ENCODE measurements at regions not wholly inside any gene's neighbourhood (a gene's known extent, or its start where the extent isn't known, plus 50 kb on each side); places are given as distances from the start of the nearest gene placed in this dataset.
"Not testable (repeated sequence)": the region's sequence is repeated elsewhere in the genome, so short reads cannot be mapped to it uniquely, and the experiment has no call there.

GRCh38 chr7:110514975-110515551 is 575.9 kb upstream of the LRRN3 start:
- H3K9me3 Mint-ChIP-seq; H3K4me3 Mint-ChIP-seq; H3K4me1 Mint-ChIP-seq; H3K27me3 ChIP-seq (ENCODE audit: insufficient read depth, low read length); H3K27ac Mint-ChIP-seq; DNase-seq; POLR2A ChIA-PET (ENCODE audit: partially characterized antibody); H3K9me3 ChIP-seq (ENCODE audit: control insufficient read depth in 1 of 2, low read length in 2 of 2); H3K27ac ChIP-seq (ENCODE audit: low read depth, low read length); CTCF ChIA-PET (ENCODE audit: partially characterized antibody); intact Hi-C loops (cut with micrococcal nuclease); H3K4me1 ChIP-seq (ENCODE audit: insufficient read depth, low read length); H3K4me3 ChIP-seq (ENCODE audit: low read length in 2 of 2); H3K36me3 Mint-ChIP-seq; H3K27me3 Mint-ChIP-seq; H3K36me3 ChIP-seq (ENCODE audit: insufficient read depth, low read length): not testable (repeated sequence)

DNA sequence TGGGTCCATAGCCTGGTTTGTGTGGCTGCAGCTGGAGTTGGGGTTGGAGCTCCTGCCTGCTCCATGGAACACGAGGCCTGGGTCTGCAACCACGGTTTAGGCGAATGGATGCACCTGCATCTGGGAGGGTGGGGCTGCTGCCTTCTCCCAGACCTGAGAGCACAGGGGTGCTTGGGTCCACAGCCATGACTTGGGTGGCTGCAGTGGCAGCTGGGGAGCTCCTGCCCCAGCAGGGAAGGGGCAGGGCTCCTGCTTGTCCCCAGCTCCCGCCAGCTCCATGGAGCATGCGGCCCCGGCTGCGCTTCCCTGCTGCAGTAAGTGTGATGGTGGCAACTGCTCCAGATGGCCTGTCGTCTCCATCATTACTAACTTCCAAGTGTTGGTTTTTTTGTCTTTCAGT is 571.1 kb upstream of the LRRN3 start:
- Histone ChIP-seq H3K4me3 (ENCODE audit: low read length in 2 of 2) (no peak overlapping the region), H3K27ac (ENCODE audit: low read depth, low read length) (no peak overlapping the region), H3K27me3 (ENCODE audit: insufficient read depth, low read length) (no peaks in the 10 kb centered on the region), H3K9me3 (ENCODE audit: control insufficient read depth in 1 of 2, low read length in 2 of 2) (no peaks in the 10 kb centered on the region), H3K36me3 (ENCODE audit: insufficient read depth, low read length) (no peaks in the 10 kb centered on the region), H3K4me1 (ENCODE audit: insufficient read depth, low read length) (no peaks in the 10 kb centered on the region)
- H3K36me3 Mint-ChIP-seq, result no peaks in the 10 kb centered on the region
- DNase-seq, result no peak
- ChIA-PET POLR2A (ENCODE audit: partially characterized antibody) (no interaction called here), CTCF (ENCODE audit: partially characterized antibody) (no interaction called here)
- no peaks in the 10 kb centered on the region for H3K27me3 Mint-ChIP-seq
- H3K4me1 Mint-ChIP-seq, result no peaks in the 10 kb centered on the region
- H3K27ac Mint-ChIP-seq, result no peak overlapping the region
- H3K4me3 Mint-ChIP-seq, result no peak overlapping the region
- peaks cover 0 to 5% (median 0%) of the 10 kb centered on the region in 8 donors for H3K9me3 Mint-ChIP-seq
- intact Hi-C loops (cut with micrococcal nuclease), result no loop called here

GRCh38 chr7:110521357-110521911 is 569.5 kb upstream of the LRRN3 start:
- intact Hi-C loops (cut with micrococcal nuclease), result no loop called here
- no peaks in the 10 kb centered on the region for H3K27me3 Mint-ChIP-seq
- H3K27ac Mint-ChIP-seq, result no peak overlapping the region
- H3K9me3 Mint-ChIP-seq, result peaks cover 0 to 4% (median 0%) of the 10 kb centered on the region in 8 donors
- ChIA-PET POLR2A (ENCODE audit: partially characterized antibody) (no interaction called here), CTCF (ENCODE audit: partially characterized antibody) (no interaction called here)
- no peak for DNase-seq
- H3K4me1 ChIP-seq (ENCODE audit: insufficient read depth, low read length), result no peaks in the 10 kb centered on the region
- no peaks in the 10 kb centered on the region for H3K36me3 Mint-ChIP-seq
- no peaks in the 10 kb centered on the region for H3K9me3 ChIP-seq (ENCODE audit: control insufficient read depth in 1 of 2, low read length in 2 of 2)
- no peaks in the 10 kb centered on the region for H3K4me1 Mint-ChIP-seq
- no peak overlapping the region for H3K4me3 Mint-ChIP-seq
- H3K27ac ChIP-seq (ENCODE audit: low read depth, low read length), result no peak overlapping the region
- H3K27me3 ChIP-seq (ENCODE audit: insufficient read depth, low read length), result no peaks in the 10 kb centered on the region
- H3K36me3 ChIP-seq (ENCODE audit: insufficient read depth, low read length), result no peaks in the 10 kb centered on the region
- H3K4me3 ChIP-seq (ENCODE audit: low read length in 2 of 2), result no peak overlapping the region

DNA sequence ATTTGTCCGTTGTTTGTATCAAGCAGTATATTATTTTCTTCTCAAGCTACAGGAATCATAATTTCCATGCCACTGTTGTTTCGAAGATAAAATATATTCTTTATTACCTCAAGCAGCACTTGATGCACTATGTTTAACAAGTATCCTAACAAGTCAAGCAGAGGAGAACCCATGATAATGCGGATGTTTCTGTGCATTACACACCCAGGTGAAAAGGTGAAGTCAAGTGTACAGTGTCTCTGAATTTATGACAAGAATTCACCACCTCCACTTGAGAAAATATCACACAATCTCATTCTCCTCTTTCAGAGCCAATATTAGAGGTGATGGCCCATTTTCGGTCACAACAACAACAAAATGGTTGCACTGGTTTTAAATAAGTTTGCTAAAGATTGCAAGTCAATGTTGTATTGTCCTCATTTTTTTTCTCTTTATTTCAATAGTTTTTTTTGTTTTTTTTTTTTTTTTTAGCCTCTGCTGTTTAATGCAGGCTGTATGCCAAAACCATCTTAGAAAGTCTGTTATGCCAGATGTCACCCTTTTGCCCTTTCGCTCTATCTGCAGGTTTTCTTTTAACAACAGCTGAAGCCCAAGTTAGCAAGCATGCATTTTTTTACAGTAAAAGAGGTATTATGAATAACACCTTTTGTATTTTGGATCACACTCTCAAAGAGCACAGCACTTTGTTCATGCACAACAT is 568.7 kb upstream of the LRRN3 start:
- POLR2A ChIA-PET (ENCODE audit: partially characterized antibody), result no interaction called here
- H3K4me3 Mint-ChIP-seq, result no peak overlapping the region
- Histone ChIP-seq H3K9me3 (ENCODE audit: control insufficient read depth in 1 of 2, low read length in 2 of 2) (no peaks in the 10 kb centered on the region), H3K4me1 (ENCODE audit: insufficient read depth, low read length) (no peaks in the 10 kb centered on the region), H3K36me3 (ENCODE audit: insufficient read depth, low read length) (no peaks in the 10 kb centered on the region), H3K27me3 (ENCODE audit: insufficient read depth, low read length) (no peaks in the 10 kb centered on the region), H3K27ac (ENCODE audit: low read depth, low read length) (no peak overlapping the region), H3K4me3 (ENCODE audit: low read length in 2 of 2) (no peak overlapping the region)
- no peak overlapping the region for H3K27ac Mint-ChIP-seq
- no peaks in the 10 kb centered on the region for H3K36me3 Mint-ChIP-seq
- peaks cover 0 to 4% (median 0%) of the 10 kb centered on the region in 8 donors for H3K9me3 Mint-ChIP-seq
- DNase-seq, result no peak
- H3K4me1 Mint-ChIP-seq, result no peaks in the 10 kb centered on the region
- intact Hi-C loops (cut with micrococcal nuclease), result no loop called here
- CTCF ChIA-PET (ENCODE audit: partially characterized antibody), result no interaction called here
- no peaks in the 10 kb centered on the region for H3K27me3 Mint-ChIP-seq

- Mint-ChIP-seq H3K4me3 (no peak overlapping the region), H3K27ac (no peak overlapping the region), H3K36me3 (no peaks in the 10 kb centered on the region), H3K4me1 (no peaks in the 10 kb centered on the region), H3K9me3 (peaks cover 0 to 4% (median 0%) of the 10 kb centered on the region in 8 donors), H3K27me3 (no peaks in the 10 kb centered on the region)
- no peak for DNase-seq
- no peaks in the 10 kb centered on the region for H3K9me3 ChIP-seq (ENCODE audit: control insufficient read depth in 1 of 2, low read length in 2 of 2)
- ChIA-PET POLR2A (ENCODE audit: partially characterized antibody) (no interaction called here), CTCF (ENCODE audit: partially characterized antibody) (no interaction called here)
- H3K36me3 ChIP-seq (ENCODE audit: insufficient read depth, low read length), result no peaks in the 10 kb centered on the region
- intact Hi-C loops (cut with micrococcal nuclease), result no loop called here
- H3K27ac ChIP-seq (ENCODE audit: low read depth, low read length), result no peak overlapping the region
- H3K4me3 ChIP-seq (ENCODE audit: low read length in 2 of 2), result no peak overlapping the region
- no peaks in the 10 kb centered on the region for H3K4me1 ChIP-seq (ENCODE audit: insufficient read depth, low read length)
- no peaks in the 10 kb centered on the region for H3K27me3 ChIP-seq (ENCODE audit: insufficient read depth, low read length)
Measured at GRCh38 chr7:110522761-110523200, 568.1 kb upstream of the LRRN3 start.

- DNase-seq, result no peak
- Mint-ChIP-seq H3K9me3 (peaks cover 0 to 5% (median 1%) of the 10 kb centered on the region in 8 donors), H3K36me3 (no peaks in the 10 kb centered on the region), H3K4me3 (no peak overlapping the region), H3K4me1 (no peaks in the 10 kb centered on the region), H3K27me3 (no peaks in the 10 kb centered on the region), H3K27ac (no peak overlapping the region)
- H3K36me3 ChIP-seq (ENCODE audit: insufficient read depth, low read length), result no peaks in the 10 kb centered on the region
- H3K27me3 ChIP-seq (ENCODE audit: insufficient read depth, low read length), result no peaks in the 10 kb centered on the region
- CTCF ChIA-PET (ENCODE audit: partially characterized antibody), result no interaction called here
- H3K4me1 ChIP-seq (ENCODE audit: insufficient read depth, low read length), result no peaks in the 10 kb centered on the region
- intact Hi-C loops (cut with micrococcal nuclease), result no loop called here
- no peaks in the 10 kb centered on the region for H3K9me3 ChIP-seq (ENCODE audit: control insufficient read depth in 1 of 2, low read length in 2 of 2)
- POLR2A ChIA-PET (ENCODE audit: partially characterized antibody), result no interaction called here
- no peak overlapping the region for H3K4me3 ChIP-seq (ENCODE audit: low read length in 2 of 2)
- H3K27ac ChIP-seq (ENCODE audit: low read depth, low read length), result no peak overlapping the region
Measured at GRCh38 chr7:110529175-110529574, 561.8 kb upstream of the LRRN3 start.

DNA sequence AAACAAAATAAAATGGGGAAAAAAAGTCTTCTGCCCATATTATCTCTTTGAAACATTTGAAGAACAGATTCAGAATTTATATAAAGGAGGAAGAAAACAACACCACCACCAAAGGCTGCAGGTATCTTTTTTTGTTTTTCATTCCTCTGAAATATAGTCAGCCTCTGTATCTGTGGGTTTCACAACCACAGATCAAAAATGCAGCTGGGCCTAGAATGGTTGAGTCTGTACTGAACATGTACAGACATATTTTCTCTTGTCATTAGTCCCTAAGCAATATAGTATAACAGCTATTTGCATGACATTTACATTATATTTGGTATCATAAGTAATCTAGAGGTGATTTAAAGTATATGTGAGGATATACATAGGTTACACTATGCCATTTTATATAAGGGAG is 559.7 kb upstream of the LRRN3 start:
- H3K9me3 ChIP-seq (ENCODE audit: control insufficient read depth in 1 of 2, low read length in 2 of 2), result no peaks in the 10 kb centered on the region
- intact Hi-C loops (cut with micrococcal nuclease), result no loop called here
- POLR2A ChIA-PET (ENCODE audit: partially characterized antibody), result no interaction called here
- no peak overlapping the region for H3K27ac ChIP-seq (ENCODE audit: low read depth, low read length)
- H3K4me1 ChIP-seq (ENCODE audit: insufficient read depth, low read length), result no peaks in the 10 kb centered on the region
- no peaks in the 10 kb centered on the region for H3K36me3 ChIP-seq (ENCODE audit: insufficient read depth, low read length)
- H3K4me3 ChIP-seq (ENCODE audit: low read length in 2 of 2), result no peak overlapping the region
- H3K9me3 Mint-ChIP-seq, result peaks cover 0 to 5% (median 1%) of the 10 kb centered on the region in 8 donors
- no peak overlapping the region for H3K27ac Mint-ChIP-seq
- H3K4me3 Mint-ChIP-seq, result no peak overlapping the region
- H3K4me1 Mint-ChIP-seq, result no peaks in the 10 kb centered on the region
- CTCF ChIA-PET (ENCODE audit: partially characterized antibody), result no interaction called here
- no peak for DNase-seq
- H3K27me3 ChIP-seq (ENCODE audit: insufficient read depth, low read length), result no peaks in the 10 kb centered on the region
- no peaks in the 10 kb centered on the region for H3K36me3 Mint-ChIP-seq
- no peaks in the 10 kb centered on the region for H3K27me3 Mint-ChIP-seq
